Sigmoid colon (tissue), 4 donors: ENCODE measurements at regions not wholly inside any gene's neighbourhood (a gene's known extent, or its start where the extent isn't known, plus 50 kb on each side); places are given as distances from the start of the nearest gene placed in this dataset.

Source experiments
- CTCF ChIP-seq, 4 experiments: fragments of 450-650 bp in 3 of 4; fragments of 200-600 bp in 1 of 4; IDR thresholded peaks; one replicate each; pipeline ENCODE4 v1.5.1; 2016 to 2019; ENCODE audit warnings: antibody characterized with exemption in 4 of 4, mild to moderate bottlenecking in 3 of 4, moderate library complexity in 2 of 4
- EP300 ChIP-seq, 4 donors: sonication (generic); formaldehyde crosslinking; IDR thresholded peaks; one replicate each; pipeline ENCODE4 v1.6.1; 2017; ENCODE audit warnings: antibody characterized with exemption in 4 of 4

- TF ChIP-seq CTCF (IDR thresholded peaks at IDR 0.05) (no peak), EP300 (IDR thresholded peaks at IDR 0.05) (no peak)
Observed at GRCh38 chr15:77840991-77841775, 208.5 kb upstream of the LINGO1 start.
